H1 (cell line): ENCODE measurements at regions not wholly inside any gene's neighbourhood (a gene's known extent, or its start where the extent isn't known, plus 50 kb on each side); places are given as distances from the start of the nearest gene placed in this dataset.
"Not testable (repeated sequence)": the region's sequence is repeated elsewhere in the genome, so short reads cannot be mapped to it uniquely, and the experiment has no call there.

Source experiments
- CTCF ChIA-PET: fragments of 300-600 bp; sonication (Branson Sonifier 250); formaldehyde crosslinking; loops from one replicate; lab custom pipeline; 2021; ENCODE audit not compliant: partially characterized antibody; lab: Charles Lee
- POLR2A ChIA-PET: fragments of 300-600 bp; sonication (Branson Sonifier 250); formaldehyde crosslinking; loops from one replicate; lab custom pipeline; 2021; ENCODE audit warnings: inconsistent platforms; ENCODE audit not compliant: partially characterized antibody; lab: Charles Lee
- DNase-seq, 2 experiments: peaks; one replicate each; pipeline versions ENCODE4 v3.0.0 to v3.0.0-alpha.2; 2010 to 2022; ENCODE audit warnings: low spot score in 2 of 2, low read depth in 1 of 2, mixed read lengths in 1 of 2
- FAIRE-seq: peaks from 2 replicates; lab custom pipeline; 2011; peaks lifted over from hg19 to GRCh38; lab: Jason Lieb, UNC
- H2AFZ ChIP-seq: 2 replicates; pipeline ENCODE4 v1.8.1; 2012; ENCODE audit warnings: low read length, inconsistent platforms
- H2AK5ac ChIP-seq: 2 replicates; pipeline ENCODE4 v1.6.1; 2013; ENCODE audit warnings: low read depth, low read length
- H2BK120ac ChIP-seq: replicated peaks from 2 replicates; pipeline ENCODE3; 2013; ENCODE audit warnings: low read depth, low read length, inconsistent platforms
- H2BK12ac ChIP-seq: 2 replicates; pipeline ENCODE4 v1.6.1; 2013; ENCODE audit warnings: low read depth, low read length
- H2BK15ac ChIP-seq: 2 replicates; pipeline ENCODE4 v1.6.1; 2013; ENCODE audit warnings: low read length
- H2BK20ac ChIP-seq: 2 replicates; pipeline ENCODE4 v1.6.1; 2013; ENCODE audit warnings: low read length
- H2BK5ac ChIP-seq: 2 replicates; pipeline ENCODE4 v1.6.1; 2013; ENCODE audit warnings: low read depth, low read length
- H3K14ac ChIP-seq: 2 replicates; pipeline ENCODE4 v1.6.1; 2013; ENCODE audit warnings: inconsistent platforms; ENCODE audit not compliant: insufficient read length
- H3K18ac ChIP-seq: 2 replicates; pipeline ENCODE4 v1.6.1; 2013; ENCODE audit warnings: low read length; ENCODE audit errors: extremely low read depth
- H3K23ac ChIP-seq: 2 replicates; pipeline ENCODE4 v1.6.1; 2013; ENCODE audit warnings: inconsistent platforms; ENCODE audit not compliant: insufficient read length
- H3K23me2 ChIP-seq: 2 replicates; pipeline ENCODE4 v1.6.1; 2013; ENCODE audit warnings: low read depth, low read length
- H3K27ac ChIP-seq: 2 replicates; pipeline ENCODE4 v1.6.1; 2011; ENCODE audit warnings: low read depth, low read length, inconsistent platforms
- H3K27me3 ChIP-seq, 4 experiments: replicated peaks in 1 of 4; 1 replicate in 1 of 4; 2 replicates in 3 of 4; pipeline versions ENCODE4 v1.6.1 to v1.8.1; 2011 to 2013; ENCODE audit warnings: low read length in 3 of 4, mild to moderate bottlenecking in 3 of 4, inconsistent platforms in 2 of 4, mixed read lengths in 2 of 4, moderate library complexity in 1 of 4; ENCODE audit not compliant: control insufficient read depth in 3 of 4, insufficient read depth in 3 of 4; ENCODE audit errors: extremely low read depth in 1 of 4
- H3K36me3 ChIP-seq, 4 experiments: 2 replicates each; pipeline versions ENCODE4 v1.6.1 to v1.8.1; 2011 to 2013; ENCODE audit warnings: mild to moderate bottlenecking in 4 of 4, low read length in 3 of 4, moderate library complexity in 2 of 4, control low read depth in 1 of 4, inconsistent platforms in 1 of 4; ENCODE audit not compliant: insufficient read depth in 4 of 4, control insufficient read depth in 2 of 4
- H3K4ac ChIP-seq: replicated peaks from 2 replicates; pipeline ENCODE3; 2013; ENCODE audit warnings: low read length, low read depth, mixed read lengths, inconsistent platforms; ENCODE audit not compliant: insufficient read length
- H3K4me1 ChIP-seq, 4 experiments: replicated peaks in 1 of 4; 1 replicate in 1 of 4; 2 replicates in 3 of 4; pipeline versions ENCODE4 v1.6.1 to v1.8.1; 2011 to 2013; ENCODE audit warnings: low read length in 3 of 4, inconsistent platforms in 2 of 4, mixed read lengths in 1 of 4; ENCODE audit not compliant: insufficient read depth in 4 of 4, control insufficient read depth in 3 of 4
- H3K4me2 ChIP-seq, 2 experiments: 2 replicates each; pipeline versions ENCODE4 v1.6.1 to v1.8.1; 2011 to 2013; ENCODE audit warnings: low read depth in 2 of 2, low read length in 2 of 2, control low read depth in 1 of 2, inconsistent platforms in 1 of 2, mild to moderate bottlenecking in 1 of 2; ENCODE audit not compliant: insufficient read depth in 1 of 2
- H3K4me3 ChIP-seq, 4 experiments: fragments of 200-600, 300-600 bp in 1 of 4; sonication (generic), shearing (Covaris generic), sonication (Bioruptor Twin) in 1 of 4; 2 replicates each; pipeline versions ENCODE4 v1.5.1 to v1.8.1; 2011 to 2016; ENCODE audit warnings: low read length in 4 of 4, low read depth in 3 of 4, control low read depth in 2 of 4, inconsistent platforms in 2 of 4, mild to moderate bottlenecking in 2 of 4, mixed read lengths in 1 of 4, moderate library complexity in 1 of 4; ENCODE audit not compliant: insufficient read depth in 2 of 4; ENCODE audit errors: extremely low read depth in 1 of 4
- H3K56ac ChIP-seq: replicated peaks from 2 replicates; pipeline ENCODE3; 2013; ENCODE audit warnings: low read depth, mild to moderate bottlenecking, mixed read lengths, low read length, inconsistent platforms; ENCODE audit not compliant: insufficient read length
- H3K79me1 ChIP-seq: 2 replicates; pipeline ENCODE4 v1.6.1; 2013; ENCODE audit warnings: low read depth, low read length, control low read depth
- H3K79me2 ChIP-seq, 2 experiments: 2 replicates each; pipeline versions ENCODE4 v1.6.1 to v1.8.1; 2012 to 2013; ENCODE audit warnings: low read length in 2 of 2, mild to moderate bottlenecking in 2 of 2, inconsistent platforms in 1 of 2; ENCODE audit not compliant: insufficient read depth in 2 of 2, control insufficient read depth in 1 of 2
- H3K9ac ChIP-seq, 4 experiments: replicated peaks in 1 of 4; 1 replicate in 1 of 4; 2 replicates in 3 of 4; pipeline versions ENCODE4 v1.6.1 to v1.8.1; 2011 to 2013; ENCODE audit warnings: low read depth in 3 of 4, low read length in 3 of 4, control low read depth in 2 of 4, mild to moderate bottlenecking in 2 of 4, moderate library complexity in 2 of 4, inconsistent platforms in 1 of 4; ENCODE audit errors: extremely low read depth in 1 of 4
- H3K9me3 ChIP-seq, 2 experiments: 2 replicates each; pipeline versions ENCODE4 v1.6.1 to v1.8.1; 2012 to 2013; ENCODE audit warnings: mild to moderate bottlenecking in 2 of 2, moderate library complexity in 2 of 2, control low read depth in 1 of 2, inconsistent platforms in 1 of 2, low read depth in 1 of 2, low read length in 1 of 2, mixed read lengths in 1 of 2; ENCODE audit not compliant: insufficient read depth in 2 of 2
- H4K20me1 ChIP-seq, 2 experiments: replicated peaks in 1 of 2; 2 replicates each; pipeline versions ENCODE3 to v1.8.1; 2011 to 2013; ENCODE audit warnings: inconsistent platforms in 2 of 2, low read length in 2 of 2, mild to moderate bottlenecking in 1 of 2; ENCODE audit not compliant: insufficient read depth in 2 of 2, control insufficient read depth in 1 of 2
- H4K5ac ChIP-seq: 2 replicates; pipeline ENCODE4 v1.6.1; 2013; ENCODE audit warnings: low read length, low read depth, mixed read lengths, inconsistent platforms; ENCODE audit not compliant: insufficient read length
- H4K8ac ChIP-seq: 2 replicates; pipeline ENCODE4 v1.8.0; 2013; ENCODE audit warnings: mild to moderate bottlenecking, moderate library complexity, low read length, inconsistent platforms; ENCODE audit not compliant: insufficient read depth; ENCODE audit errors: extremely low read depth
- H4K91ac ChIP-seq: replicated peaks from 2 replicates; pipeline ENCODE3; 2013; ENCODE audit warnings: low read length, mixed read lengths, inconsistent platforms; ENCODE audit not compliant: insufficient read length
- WGBS, 2 experiments: shearing (Covaris generic) in 1 of 2; methylation state at CpG; one replicate each; pipeline versions ENCODE4 v1.1.6 to v1.1.7; 2013 to 2015; ENCODE audit warnings: low lambda C conversion rate in 2 of 2, mixed read lengths in 2 of 2, inconsistent platforms in 1 of 2, low coverage in 1 of 2, missing lambda C conversion rate in 1 of 2; ENCODE audit not compliant: insufficient replicate concordance in 2 of 2, insufficient coverage in 1 of 2, insufficient read length in 1 of 2; ENCODE audit errors: extremely low coverage in 1 of 2, missing lambda C conversion rate in 1 of 2; 5-methylcytosine and 5-hydroxymethylcytosine counted together

DNA sequence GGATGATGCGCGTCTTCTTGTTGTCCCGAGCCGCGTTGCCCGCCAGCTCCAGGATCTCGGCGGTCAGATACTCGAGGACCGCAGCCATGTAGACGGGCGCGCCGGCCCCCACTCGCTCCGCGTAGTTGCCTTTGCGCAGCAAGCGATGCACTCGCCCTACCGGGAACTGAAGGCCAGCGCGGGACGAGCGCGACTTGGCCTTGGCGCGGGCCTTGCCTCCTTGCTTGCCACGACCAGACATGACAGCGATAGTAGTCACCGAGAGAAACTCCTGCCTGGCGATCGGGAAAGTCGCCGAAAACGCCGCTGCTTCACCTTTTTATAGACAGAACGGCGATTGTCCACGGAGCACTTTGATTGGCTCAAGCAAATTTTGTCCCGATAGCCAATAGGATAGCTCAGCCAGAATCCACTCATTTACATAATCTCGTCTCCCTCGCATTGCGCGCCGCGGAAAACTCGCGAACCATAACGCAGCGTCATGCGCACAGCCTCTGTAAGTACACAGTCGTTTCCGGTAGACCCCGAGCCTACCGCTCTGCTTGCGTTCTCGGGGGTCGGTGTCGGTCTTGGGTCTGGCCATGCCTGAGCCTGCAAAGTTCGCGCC, 56.8 kb upstream of the BOLA1 start:
- H4K91ac ChIP-seq, H3K4ac ChIP-seq, DNase-seq, CTCF ChIA-PET, H3K79me1 ChIP-seq, H2AK5ac ChIP-seq, H3K14ac ChIP-seq, H2BK15ac ChIP-seq, H3K56ac ChIP-seq, H3K4me2 ChIP-seq, H2BK5ac ChIP-seq, H3K23me2 ChIP-seq, H3K9me3 ChIP-seq, H3K36me3 ChIP-seq, H2BK120ac ChIP-seq, H3K4me3 ChIP-seq, H4K8ac ChIP-seq, FAIRE-seq, H2BK12ac ChIP-seq, H3K9ac ChIP-seq, H3K27me3 ChIP-seq, H2AFZ ChIP-seq, H4K5ac ChIP-seq, H2BK20ac ChIP-seq, H3K27ac ChIP-seq, H3K23ac ChIP-seq, H3K18ac ChIP-seq, H4K20me1 ChIP-seq: not testable (repeated sequence)
- H3K79me2 ChIP-seq, result peaks cover 3 to 43% of the 10 kb centered on the region in 2 experiments; a peak in 3 of 4 replicates
- peaks cover 0 to 13% (median 2%) of the 10 kb centered on the region in 4 experiments; a peak in 2 of 7 replicates for H3K4me1 ChIP-seq
- POLR2A ChIA-PET, result interaction anchor here (1.6 to 8.0 kb wide), 2 partner anchors 30 to 44 kb away, joined by 7 to 278 read pairs; a partner anchor contains a TSS
- no CpG with 5 or more reads among the region's 62 CpGs for WGBS, 2 experiments
